ENCODE measurements at regions not wholly inside any gene's neighbourhood (a gene's known extent, or its start where the extent isn't known, plus 50 kb on each side); places are given as distances from the start of the nearest gene placed in this dataset.

DNA sequence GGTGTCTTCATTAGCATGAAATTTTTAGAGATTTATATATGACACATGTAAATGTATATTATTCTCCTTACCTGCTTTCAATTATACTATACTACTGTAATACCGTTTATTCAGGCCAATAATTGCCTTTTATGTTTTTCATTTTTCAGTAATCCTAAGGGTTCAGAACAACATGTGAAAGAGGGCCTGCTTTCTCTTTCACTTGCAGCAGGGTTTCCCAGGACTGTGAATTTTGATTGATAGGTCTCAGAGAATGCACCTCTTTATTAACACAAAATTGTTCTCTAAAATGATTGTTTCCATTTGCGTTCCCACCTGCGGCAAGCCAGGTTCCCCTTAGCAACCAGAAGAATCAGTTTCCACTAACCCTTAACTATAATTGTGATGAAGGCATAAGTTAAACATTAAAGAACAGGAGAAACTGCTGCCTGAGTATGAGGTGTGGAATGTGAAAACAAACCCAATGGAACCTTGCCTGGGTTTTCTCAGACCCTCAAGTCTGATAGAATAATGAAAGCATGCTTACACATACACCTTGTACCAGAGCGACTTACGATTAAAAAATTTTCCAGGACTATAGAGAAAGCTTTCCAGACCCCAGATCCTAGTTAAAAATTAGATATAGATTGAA, 1591.2 kb upstream of the LRRTM1 start:
- H3K4me3 ChIP-seq (ENCODE audit: insufficient read depth, low read length, poor library complexity, severe bottlenecking) = no peak overlapping the region
- no peaks in the 10 kb centered on the region for H4K20me1 ChIP-seq (ENCODE audit: low read depth, low read length)
- TF ChIP-seq, protein P1, sequence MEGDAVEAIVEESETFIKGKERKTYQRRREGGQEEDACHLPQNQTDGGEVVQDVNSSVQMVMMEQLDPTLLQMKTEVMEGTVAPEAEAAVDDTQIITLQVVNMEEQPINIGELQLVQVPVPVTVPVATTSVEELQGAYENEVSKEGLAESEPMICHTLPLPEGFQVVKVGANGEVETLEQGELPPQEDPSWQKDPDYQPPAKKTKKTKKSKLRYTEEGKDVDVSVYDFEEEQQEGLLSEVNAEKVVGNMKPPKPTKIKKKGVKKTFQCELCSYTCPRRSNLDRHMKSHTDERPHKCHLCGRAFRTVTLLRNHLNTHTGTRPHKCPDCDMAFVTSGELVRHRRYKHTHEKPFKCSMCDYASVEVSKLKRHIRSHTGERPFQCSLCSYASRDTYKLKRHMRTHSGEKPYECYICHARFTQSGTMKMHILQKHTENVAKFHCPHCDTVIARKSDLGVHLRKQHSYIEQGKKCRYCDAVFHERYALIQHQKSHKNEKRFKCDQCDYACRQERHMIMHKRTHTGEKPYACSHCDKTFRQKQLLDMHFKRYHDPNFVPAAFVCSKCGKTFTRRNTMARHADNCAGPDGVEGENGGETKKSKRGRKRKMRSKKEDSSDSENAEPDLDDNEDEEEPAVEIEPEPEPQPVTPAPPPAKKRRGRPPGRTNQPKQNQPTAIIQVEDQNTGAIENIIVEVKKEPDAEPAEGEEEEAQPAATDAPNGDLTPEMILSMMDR (IDR thresholded peaks at IDR 0.05; ENCODE audit: insufficient read depth, low read length, poor library complexity, severe bottlenecking) = no peak
- TF ChIP-seq EZH2phosphoT487 (conservative IDR thresholded peaks at IDR 0.05; ENCODE audit: low read length) = no peak
- no peak overlapping the region for H3K4me2 ChIP-seq (ENCODE audit: low read depth, low read length, poor library complexity, severe bottlenecking)
- no peaks in the 10 kb centered on the region for H3K79me2 ChIP-seq (ENCODE audit: insufficient read depth, low read length)
- no peaks in the 10 kb centered on the region for H3K27me3 ChIP-seq (ENCODE audit: low read length)
- H3K9me2 ChIP-seq (replicated peaks; ENCODE audit: insufficient read depth, low read length) = no peaks in the 10 kb centered on the region
- no peak overlapping the region for H3K9ac ChIP-seq (ENCODE audit: low read length)
- H3K9me3 ChIP-seq (ENCODE audit: insufficient read depth, low read length) = no peaks in the 10 kb centered on the region
- H3F3A ChIP-seq (ENCODE audit: insufficient read depth) = no peaks in the 10 kb centered on the region
- H3K27ac ChIP-seq (ENCODE audit: low read depth, low read length) = no peak overlapping the region
- no peaks in the 10 kb centered on the region for H3K36me3 ChIP-seq (ENCODE audit: low read length)
- no peak overlapping the region for H2AFZ ChIP-seq (ENCODE audit: low read depth, low read length, severe bottlenecking)

DNA sequence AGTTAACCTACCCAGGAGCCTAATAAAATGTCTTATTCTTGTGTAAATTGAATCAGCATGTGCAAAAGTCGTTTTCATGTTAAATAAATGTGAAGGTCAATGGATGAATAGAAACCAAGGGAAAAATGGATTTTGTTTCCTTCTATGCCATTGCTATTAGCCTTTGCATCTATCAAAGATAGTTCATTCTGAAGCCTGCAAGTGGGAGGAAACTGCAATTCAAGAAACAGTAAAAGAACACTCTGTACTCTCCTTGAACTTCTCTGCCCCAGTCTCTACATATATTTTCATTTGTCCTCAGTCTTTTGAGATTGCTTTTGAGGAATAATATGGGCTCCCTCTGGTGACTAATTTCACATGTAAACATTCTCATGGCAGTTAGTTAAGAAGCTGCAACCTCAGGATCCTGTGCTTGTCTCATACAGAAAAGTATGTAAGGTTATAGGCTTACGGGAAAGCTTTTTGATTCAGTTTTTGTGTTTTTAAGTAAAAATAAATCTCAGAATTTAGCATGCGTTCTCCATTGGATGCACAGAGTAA, 1590.0 kb upstream of the LRRTM1 start:
- H3K79me2 ChIP-seq (ENCODE audit: insufficient read depth, low read length) = no peaks in the 10 kb centered on the region
- no peaks in the 10 kb centered on the region for H3K27me3 ChIP-seq (ENCODE audit: low read length)
- H3K4me2 ChIP-seq (ENCODE audit: low read depth, low read length, poor library complexity, severe bottlenecking) = no peak overlapping the region
- no peak for TF ChIP-seq EZH2phosphoT487 (conservative IDR thresholded peaks at IDR 0.05; ENCODE audit: low read length)
- TF ChIP-seq, protein P1 (IDR thresholded peaks at IDR 0.05; ENCODE audit: insufficient read depth, low read length, poor library complexity, severe bottlenecking) = no peak
- no peak overlapping the region for H2AFZ ChIP-seq (ENCODE audit: low read depth, low read length, severe bottlenecking)
- no peak overlapping the region for H3K27ac ChIP-seq (ENCODE audit: low read depth, low read length)
- no peaks in the 10 kb centered on the region for H3K9me3 ChIP-seq (ENCODE audit: insufficient read depth, low read length)
- no peaks in the 10 kb centered on the region for H4K20me1 ChIP-seq (ENCODE audit: low read depth, low read length)
- H3F3A ChIP-seq (ENCODE audit: insufficient read depth) = no peaks in the 10 kb centered on the region
- H3K36me3 ChIP-seq (ENCODE audit: low read length) = no peaks in the 10 kb centered on the region
- H3K9me2 ChIP-seq (replicated peaks; ENCODE audit: insufficient read depth, low read length) = no peaks in the 10 kb centered on the region
- H3K9ac ChIP-seq (ENCODE audit: low read length) = no peak overlapping the region
- H3K4me3 ChIP-seq (ENCODE audit: insufficient read depth, low read length, poor library complexity, severe bottlenecking) = no peak overlapping the region

DNA sequence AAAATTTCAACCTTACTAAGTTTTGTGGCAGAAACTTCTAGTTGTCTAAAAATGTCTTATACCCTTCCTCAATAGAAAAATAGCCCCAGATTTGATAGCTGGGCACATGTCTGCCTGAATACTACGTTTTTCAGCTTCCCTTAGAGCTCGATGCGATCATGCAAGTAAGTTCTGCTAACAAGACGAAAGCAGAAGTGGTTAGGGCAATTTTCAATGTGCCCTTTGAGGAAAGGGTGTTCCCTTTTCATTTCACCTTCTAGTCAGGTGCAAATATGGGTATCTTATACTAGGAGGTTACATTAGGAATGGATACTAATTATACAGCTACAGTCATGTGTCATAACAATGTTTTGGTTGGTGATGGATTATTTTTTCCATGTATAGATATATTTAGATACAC, 1572.1 kb upstream of the LRRTM1 start:
- Histone ChIP-seq H3K9ac (ENCODE audit: low read length) (no peak overlapping the region), H3K36me3 (ENCODE audit: low read length) (no peaks in the 10 kb centered on the region), H3K79me2 (ENCODE audit: insufficient read depth, low read length) (no peaks in the 10 kb centered on the region), H4K20me1 (ENCODE audit: low read depth, low read length) (no peaks in the 10 kb centered on the region), H3K4me3 (ENCODE audit: insufficient read depth, low read length, poor library complexity, severe bottlenecking) (no peak overlapping the region), H3F3A (ENCODE audit: insufficient read depth) (no peaks in the 10 kb centered on the region), H2AFZ (ENCODE audit: low read depth, low read length, severe bottlenecking) (no peak overlapping the region), H3K4me2 (ENCODE audit: low read depth, low read length, poor library complexity, severe bottlenecking) (no peak overlapping the region), H3K9me2 (replicated peaks; ENCODE audit: insufficient read depth, low read length) (no peaks in the 10 kb centered on the region), H3K9me3 (ENCODE audit: insufficient read depth, low read length) (no peaks in the 10 kb centered on the region), H3K27ac (ENCODE audit: low read depth, low read length) (no peak overlapping the region), H3K27me3 (ENCODE audit: low read length) (no peaks in the 10 kb centered on the region)
- TF ChIP-seq, protein P1 (IDR thresholded peaks at IDR 0.05; ENCODE audit: insufficient read depth, low read length, poor library complexity, severe bottlenecking) = no peak
- no peak for TF ChIP-seq EZH2phosphoT487 (conservative IDR thresholded peaks at IDR 0.05; ENCODE audit: low read length)

Measured in SU-DHL-6 (cell line).